ENCODE measurements at regions not wholly inside any gene's neighbourhood (a gene's known extent, or its start where the extent isn't known, plus 50 kb on each side); places are given as distances from the start of the nearest gene placed in this dataset.

- WGBS, 2 donors (ENCODE audit: low coverage in 1 of 2) = 60% methylated on average over 1 of the region's 1 CpG; no CpG with 5 or more reads in 1 of the 2 donors
- TF ChIP-seq POLR2AphosphoS5 (IDR thresholded peaks at IDR 0.05) = no peak
- no peak for TF ChIP-seq EP300 (IDR thresholded peaks at IDR 0.05)
- TF ChIP-seq, protein P1, sequence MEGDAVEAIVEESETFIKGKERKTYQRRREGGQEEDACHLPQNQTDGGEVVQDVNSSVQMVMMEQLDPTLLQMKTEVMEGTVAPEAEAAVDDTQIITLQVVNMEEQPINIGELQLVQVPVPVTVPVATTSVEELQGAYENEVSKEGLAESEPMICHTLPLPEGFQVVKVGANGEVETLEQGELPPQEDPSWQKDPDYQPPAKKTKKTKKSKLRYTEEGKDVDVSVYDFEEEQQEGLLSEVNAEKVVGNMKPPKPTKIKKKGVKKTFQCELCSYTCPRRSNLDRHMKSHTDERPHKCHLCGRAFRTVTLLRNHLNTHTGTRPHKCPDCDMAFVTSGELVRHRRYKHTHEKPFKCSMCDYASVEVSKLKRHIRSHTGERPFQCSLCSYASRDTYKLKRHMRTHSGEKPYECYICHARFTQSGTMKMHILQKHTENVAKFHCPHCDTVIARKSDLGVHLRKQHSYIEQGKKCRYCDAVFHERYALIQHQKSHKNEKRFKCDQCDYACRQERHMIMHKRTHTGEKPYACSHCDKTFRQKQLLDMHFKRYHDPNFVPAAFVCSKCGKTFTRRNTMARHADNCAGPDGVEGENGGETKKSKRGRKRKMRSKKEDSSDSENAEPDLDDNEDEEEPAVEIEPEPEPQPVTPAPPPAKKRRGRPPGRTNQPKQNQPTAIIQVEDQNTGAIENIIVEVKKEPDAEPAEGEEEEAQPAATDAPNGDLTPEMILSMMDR (IDR thresholded peaks at IDR 0.05) = no peak
- TF ChIP-seq POLR2A (IDR thresholded peaks at IDR 0.05) = no peak
- Histone ChIP-seq H3K4me1 (peaks cover 0 to 4% (median 0%) of the 10 kb centered on the region in 3 donors), H3K27me3 (no peaks in the 10 kb centered on the region), H3K36me3 (no peaks in the 10 kb centered on the region), H3K9me3 (peaks cover 0 to 8% (median 0%) of the 10 kb centered on the region in 3 donors), H3K27ac (no peak overlapping the region), H3K4me3 (no peak overlapping the region)
- ATAC-seq = no peak
Measured at GRCh38 chr13:105168295-105168694, 1367.2 kb downstream of the EFNB2 start.

- no peaks in the 10 kb centered on the region for H3K36me3 ChIP-seq
- no peak overlapping the region for H3K4me3 ChIP-seq
- peaks cover 0 to 4% (median 0%) of the 10 kb centered on the region in 3 donors for H3K4me1 ChIP-seq
- no peak overlapping the region for H3K27ac ChIP-seq
- no peaks in the 10 kb centered on the region for H3K27me3 ChIP-seq
- ATAC-seq = no peak
- TF ChIP-seq POLR2A (IDR thresholded peaks at IDR 0.05) (no peak), POLR2AphosphoS5 (IDR thresholded peaks at IDR 0.05) (no peak), EP300 (IDR thresholded peaks at IDR 0.05) (no peak)
- TF ChIP-seq, protein P1 (IDR thresholded peaks at IDR 0.05) = no peak
- peaks cover 0 to 8% (median 0%) of the 10 kb centered on the region in 3 donors for H3K9me3 ChIP-seq
- WGBS, 2 donors (ENCODE audit: low coverage in 1 of 2) = 80 to 100% methylated on average over 1 of the region's 1 CpG
Measured at GRCh38 chr13:105167385-105167784, 1368.1 kb downstream of the EFNB2 start.

DNA sequence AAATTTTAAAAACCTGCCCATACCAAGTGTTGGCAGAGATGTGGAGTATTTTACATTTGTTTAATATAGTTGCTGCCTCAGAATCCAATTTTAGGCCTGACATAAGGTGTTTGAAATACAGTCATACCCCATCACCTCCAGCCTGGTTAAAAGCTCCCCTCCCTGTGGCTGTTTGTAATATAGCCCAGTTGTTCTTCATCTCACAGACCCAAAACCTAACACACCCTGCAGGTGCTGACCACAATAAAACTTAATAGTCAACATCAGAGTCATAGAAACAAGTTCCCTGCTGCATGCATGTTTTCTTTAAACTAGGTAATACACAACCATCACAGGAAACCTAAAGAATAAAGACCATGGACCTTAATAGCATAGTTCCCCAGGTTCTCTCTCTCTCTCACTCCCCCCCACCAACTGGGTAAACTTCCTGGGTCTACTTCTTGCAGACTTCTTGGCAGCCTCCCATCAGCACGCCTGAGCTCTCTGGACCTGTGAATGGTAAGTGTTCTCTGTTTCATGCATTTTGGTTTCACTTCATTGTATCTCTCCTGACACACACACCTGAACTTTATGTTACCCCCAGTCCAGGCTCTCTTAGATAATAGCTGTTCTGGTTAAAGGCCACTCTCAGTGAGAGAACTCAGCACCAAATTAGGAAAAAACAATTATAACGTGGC lies 1369.9 kb downstream of the EFNB2 start:
- Histone ChIP-seq H3K4me3 (no peak overlapping the region), H3K27ac (no peak overlapping the region), H3K36me3 (no peaks in the 10 kb centered on the region), H3K9me3 (no peaks in the 10 kb centered on the region), H3K27me3 (no peaks in the 10 kb centered on the region), H3K4me1 (peaks cover 0 to 4% (median 0%) of the 10 kb centered on the region in 3 donors)
- TF ChIP-seq POLR2AphosphoS5 (IDR thresholded peaks at IDR 0.05) = no peak
- no peak for TF ChIP-seq POLR2A (IDR thresholded peaks at IDR 0.05)
- no peak for TF ChIP-seq EP300 (IDR thresholded peaks at IDR 0.05)
- TF ChIP-seq, protein P1 (IDR thresholded peaks at IDR 0.05) = no peak
- WGBS, 2 donors (ENCODE audit: low coverage in 1 of 2) = 35 to 44% methylated on average over 2 of the region's 2 CpGs
- ATAC-seq = no peak

DNA sequence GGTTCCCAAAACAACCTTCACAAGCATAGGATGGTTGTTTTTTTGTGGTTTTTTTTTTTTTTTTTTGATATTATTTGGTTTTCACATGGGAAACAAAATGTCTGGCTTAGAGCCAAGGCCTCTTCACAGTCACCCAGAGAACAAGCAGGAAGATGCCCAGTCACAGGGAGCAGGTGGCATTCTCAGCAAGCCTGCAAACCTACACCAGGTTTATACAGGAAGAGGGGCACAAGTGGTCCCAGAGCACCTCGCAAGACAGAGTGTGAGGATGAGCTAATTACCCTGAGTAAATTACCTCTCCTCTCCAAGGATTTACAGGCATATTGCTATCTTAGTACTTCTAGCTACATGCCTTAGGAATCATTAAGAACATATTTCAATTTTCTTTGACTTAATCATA lies 1375.6 kb downstream of the EFNB2 start:
- no peaks in the 10 kb centered on the region for H3K36me3 ChIP-seq
- no peaks in the 10 kb centered on the region for H3K4me1 ChIP-seq
- H3K27me3 ChIP-seq = no peaks in the 10 kb centered on the region
- TF ChIP-seq, protein P1 (IDR thresholded peaks at IDR 0.05) = no peak
- no peak for TF ChIP-seq POLR2A (IDR thresholded peaks at IDR 0.05)
- no peak for TF ChIP-seq POLR2AphosphoS5 (IDR thresholded peaks at IDR 0.05)
- TF ChIP-seq EP300 (IDR thresholded peaks at IDR 0.05) = no peak
- H3K27ac ChIP-seq = no peak overlapping the region
- WGBS, 2 donors (ENCODE audit: low coverage in 1 of 2) = 80% methylated on average over 1 of the region's 1 CpG; no CpG with 5 or more reads in 1 of the 2 donors
- H3K9me3 ChIP-seq = no peaks in the 10 kb centered on the region
- no peak for ATAC-seq
- H3K4me3 ChIP-seq = no peak overlapping the region

GRCh38 chr13:105153611-105154010 lies 1381.9 kb downstream of the EFNB2 start:
- Histone ChIP-seq H3K9me3 (no peaks in the 10 kb centered on the region), H3K36me3 (no peaks in the 10 kb centered on the region), H3K4me1 (no peaks in the 10 kb centered on the region), H3K27ac (no peak overlapping the region), H3K27me3 (no peaks in the 10 kb centered on the region), H3K4me3 (no peak overlapping the region)
- no peak for ATAC-seq
- no peak for TF ChIP-seq POLR2AphosphoS5 (IDR thresholded peaks at IDR 0.05)
- TF ChIP-seq, protein P1 (IDR thresholded peaks at IDR 0.05) = no peak
- no peak for TF ChIP-seq POLR2A (IDR thresholded peaks at IDR 0.05)
- no peak for TF ChIP-seq EP300 (IDR thresholded peaks at IDR 0.05)
- WGBS, 2 donors (ENCODE audit: low coverage in 1 of 2) = 17 to 38% methylated on average over 1 of the region's 1 CpG

Measured in gastroesophageal sphincter (tissue), 4 donors.